Liver (tissue), 8 donors: ENCODE measurements at regions not wholly inside any gene's neighbourhood (a gene's known extent, or its start where the extent isn't known, plus 50 kb on each side); places are given as distances from the start of the nearest gene placed in this dataset.

Experiments
- DNase-seq: peaks from one replicate; pipeline ENCODE4 v3.0.0-alpha.2; 2017; ENCODE audit warnings: low spot score
- H3K27ac ChIP-seq, 2 donors: one replicate each; pipeline ENCODE4 v1.7.0; 2013; ENCODE audit warnings: inconsistent platforms in 2 of 2, low read length in 2 of 2, control low read depth in 1 of 2, low read depth in 1 of 2, mild to moderate bottlenecking in 1 of 2
- H3K27me3 ChIP-seq, 4 donors: one replicate each; pipeline versions ENCODE4 v1.6.1 to v1.7.0; 2013; ENCODE audit warnings: low read length in 3 of 4, inconsistent platforms in 1 of 4, mild to moderate bottlenecking in 1 of 4, moderate library complexity in 1 of 4; ENCODE audit not compliant: control insufficient read depth in 4 of 4, insufficient read depth in 4 of 4
- H3K36me3 ChIP-seq, 4 donors: one replicate each; pipeline versions ENCODE4 v1.6.1 to v1.7.0; 2013; ENCODE audit warnings: low read length in 3 of 4, mild to moderate bottlenecking in 3 of 4, low read depth in 1 of 4, moderate library complexity in 1 of 4; ENCODE audit not compliant: control insufficient read depth in 4 of 4, insufficient read depth in 3 of 4
- H3K4me1 ChIP-seq, 4 donors: one replicate each; pipeline versions ENCODE4 v1.6.1 to v1.7.0; 2013; ENCODE audit warnings: low read length in 3 of 4, mild to moderate bottlenecking in 3 of 4, moderate library complexity in 1 of 4; ENCODE audit not compliant: control insufficient read depth in 4 of 4, insufficient read depth in 4 of 4
- H3K4me3 ChIP-seq, 3 donors: one replicate each; pipeline versions ENCODE4 v1.6.1 to v1.7.0; 2013; ENCODE audit warnings: low read length in 3 of 3, control low read depth in 1 of 3, low read depth in 1 of 3, mild to moderate bottlenecking in 1 of 3
- H3K9ac ChIP-seq, 2 donors: one replicate each; pipeline ENCODE4 v1.7.0; 2013; ENCODE audit warnings: low read length in 2 of 2, mild to moderate bottlenecking in 2 of 2, moderate library complexity in 2 of 2, control low read depth in 1 of 2, low read depth in 1 of 2
- H3K9me3 ChIP-seq, 4 donors: one replicate each; pipeline versions ENCODE4 v1.6.1 to v1.7.0; 2013; ENCODE audit warnings: low read length in 3 of 4; ENCODE audit not compliant: control insufficient read depth in 4 of 4
- CTCF ChIP-seq: fragments of 150-350 bp; IDR thresholded peaks from 2 replicates; pipeline ENCODE4 v1.5.1; 2017; ENCODE audit warnings: improper control_type of control experiment, low read depth, low read length; ENCODE audit not compliant: missing input control
- EGR1 ChIP-seq, 2 donors: IDR thresholded peaks; 2 replicates each; pipeline ENCODE4 v1.6.1; 2016 to 2018; ENCODE audit warnings: antibody characterized with exemption in 2 of 2, low read depth in 2 of 2
- FOXA2 ChIP-seq: IDR thresholded peaks from 2 replicates; pipeline ENCODE4 v1.6.1; 2016; ENCODE audit warnings: antibody characterized with exemption
- GABPA ChIP-seq, 2 donors: IDR thresholded peaks in 1 of 2; conservative IDR thresholded peaks in 1 of 2; 2 replicates each; pipeline ENCODE4 v1.6.1; 2016; ENCODE audit warnings: antibody characterized with exemption in 2 of 2, mild to moderate bottlenecking in 1 of 2, moderate library complexity in 1 of 2
- JUND ChIP-seq, 2 donors: IDR thresholded peaks; 2 replicates each; pipeline ENCODE4 v1.6.1; 2016; ENCODE audit warnings: antibody characterized with exemption in 2 of 2
- MAX ChIP-seq: IDR thresholded peaks from 2 replicates; pipeline ENCODE4 v1.6.1; 2016; ENCODE audit warnings: antibody characterized with exemption
- NR2F2 ChIP-seq: IDR thresholded peaks from 2 replicates; pipeline ENCODE4 v1.6.1; 2016; ENCODE audit warnings: antibody characterized with exemption
- REST ChIP-seq: IDR thresholded peaks from 2 replicates; pipeline ENCODE4 v1.6.1; 2016; ENCODE audit warnings: antibody characterized with exemption, mild to moderate bottlenecking
- YY1 ChIP-seq: IDR thresholded peaks from 2 replicates; pipeline ENCODE4 v1.6.1; 2016; ENCODE audit warnings: antibody characterized with exemption, mild to moderate bottlenecking
- ZBTB33 ChIP-seq: IDR thresholded peaks from 2 replicates; pipeline ENCODE4 v1.6.1; 2016; ENCODE audit warnings: antibody characterized with exemption
- WGBS: extraction: QIAGEN DNeasy Blood & Tissue Kit; methylation state at CpG from one replicate; pipeline ENCODE4 v1.1.7; 2013; 5-methylcytosine and 5-hydroxymethylcytosine counted together
- donor health status: healthy.
- donor health status: healthy.
- donor health status: healthy.
- donor health status: healthy.
- donor health status: healthy.

- Histone ChIP-seq H3K36me3 (no peaks in the 10 kb centered on the region), H3K9ac (no peak overlapping the region), H3K9me3 (no peaks in the 10 kb centered on the region), H3K27ac (no peak overlapping the region), H3K27me3 (no peaks in the 10 kb centered on the region), H3K4me1 (no peaks in the 10 kb centered on the region), H3K4me3 (no peak overlapping the region)
- TF ChIP-seq YY1 = no peak
- TF ChIP-seq NR2F2 = no peak
- no peak for TF ChIP-seq EGR1 (IDR thresholded peaks at IDR 0.05; ENCODE audit: low read depth in 2 of 2)
- TF ChIP-seq MAX = no peak
- TF ChIP-seq FOXA2 = no peak
- no peak for TF ChIP-seq GABPA (IDR thresholded peaks at IDR 0.05 in 1 of 2, conservative IDR thresholded peaks at IDR 0.05 in 1 of 2)
- TF ChIP-seq CTCF = no peak
- TF ChIP-seq ZBTB33 = no peak
- TF ChIP-seq REST = no peak
- DNase-seq = no peak
- 50% methylated on average over 2 of the region's 2 CpGs for WGBS
These were observed 431.3 kb upstream of the SMIM21 start for GRCh38 chr18:75858754-75859153.

GRCh38 chr18:75857558-75857957 is 430.1 kb upstream of the SMIM21 start:
- no peak overlapping the region for H3K4me3 ChIP-seq
- H3K27me3 ChIP-seq = no peaks in the 10 kb centered on the region
- no peaks in the 10 kb centered on the region for H3K9me3 ChIP-seq
- DNase-seq = no peak
- WGBS = 64% methylated on average over 6 of the region's 6 CpGs
- H3K27ac ChIP-seq = no peak overlapping the region
- H3K36me3 ChIP-seq = no peaks in the 10 kb centered on the region
- H3K4me1 ChIP-seq = no peaks in the 10 kb centered on the region
- TF ChIP-seq GABPA (IDR thresholded peaks at IDR 0.05 in 1 of 2, conservative IDR thresholded peaks at IDR 0.05 in 1 of 2) (no peak), NR2F2 (no peak), JUND (IDR thresholded peaks at IDR 0.05) (no peak), ZBTB33 (no peak), REST (no peak)
- H3K9ac ChIP-seq = no peak overlapping the region
